ENCODE measurements at regions not wholly inside any gene's neighbourhood (a gene's known extent, or its start where the extent isn't known, plus 50 kb on each side); places are given as distances from the start of the nearest gene placed in this dataset.

- no peak for DNase-seq (ENCODE audit: low spot score)
- in situ Hi-C loops (cut with MboI; ENCODE audit: low pct_unique_long_range_greater_than_20kb, low sequenced_read_pairs, unreplicated experiment): no loop called here
- no peak for TF ChIP-seq CTCF (IDR thresholded peaks at IDR 0.05; ENCODE audit: extremely low read depth, insufficient read depth, missing control alignments)
Measured at GRCh38 chr1:116854403-116854690, 55.4 kb upstream of the PTGFRN start.

- in situ Hi-C loops (cut with MboI; ENCODE audit: low pct_unique_long_range_greater_than_20kb, low sequenced_read_pairs, unreplicated experiment): no loop called here
- no peak for DNase-seq (ENCODE audit: low spot score)
- no peak for TF ChIP-seq CTCF (IDR thresholded peaks at IDR 0.05; ENCODE audit: extremely low read depth, insufficient read depth, missing control alignments)
Measured at GRCh38 chr1:116854716-116855115, 55.0 kb upstream of the PTGFRN start.

GRCh38 chr1:116855191-116855619 lies 54.5 kb upstream of the PTGFRN start:
- TF ChIP-seq CTCF (IDR thresholded peaks at IDR 0.05; ENCODE audit: extremely low read depth, insufficient read depth, missing control alignments): no peak
- in situ Hi-C loops (cut with MboI; ENCODE audit: low pct_unique_long_range_greater_than_20kb, low sequenced_read_pairs, unreplicated experiment): no loop called here
- no peak for DNase-seq (ENCODE audit: low spot score)

- TF ChIP-seq CTCF (IDR thresholded peaks at IDR 0.05; ENCODE audit: extremely low read depth, insufficient read depth, missing control alignments): no peak
- no peak for DNase-seq (ENCODE audit: low spot score)
- in situ Hi-C loops (cut with MboI; ENCODE audit: low pct_unique_long_range_greater_than_20kb, low sequenced_read_pairs, unreplicated experiment): no loop called here
Measured at GRCh38 chr1:116855773-116856201, 53.9 kb upstream of the PTGFRN start.

GRCh38 chr1:116856312-116856711 lies 53.4 kb upstream of the PTGFRN start:
- in situ Hi-C loops (cut with MboI; ENCODE audit: low pct_unique_long_range_greater_than_20kb, low sequenced_read_pairs, unreplicated experiment): no loop called here
- no peak for TF ChIP-seq CTCF (IDR thresholded peaks at IDR 0.05; ENCODE audit: extremely low read depth, insufficient read depth, missing control alignments)
- no peak for DNase-seq (ENCODE audit: low spot score)

- in situ Hi-C loops (cut with MboI; ENCODE audit: low pct_unique_long_range_greater_than_20kb, low sequenced_read_pairs, unreplicated experiment): no loop called here
- DNase-seq (ENCODE audit: low spot score): no peak
- no peak for TF ChIP-seq CTCF (IDR thresholded peaks at IDR 0.05; ENCODE audit: extremely low read depth, insufficient read depth, missing control alignments)
Measured at GRCh38 chr1:116857092-116857491, 52.6 kb upstream of the PTGFRN start.
